ENCODE measurements at regions not wholly inside any gene's neighbourhood (a gene's known extent, or its start where the extent isn't known, plus 50 kb on each side); places are given as distances from the start of the nearest gene placed in this dataset.

GRCh38 chr9:28190981-28191380 is 617.7 kb upstream of the C9orf72 start:
- no peak for ATAC-seq
- Histone ChIP-seq H3K27me3 (ENCODE audit: control insufficient read depth in 1 of 2, insufficient read depth in 2 of 2, low read length in 2 of 2) (no peaks in the 10 kb centered on the region), H2AFZ (ENCODE audit: low read length) (no peak overlapping the region), H3K4me2 (ENCODE audit: low read depth, low read length) (no peak overlapping the region), H3K27ac (ENCODE audit: extremely low read length, insufficient read depth, low read length) (no peak overlapping the region), H4K20me1 (ENCODE audit: insufficient read depth, low read length) (no peaks in the 10 kb centered on the region), H3K79me2 (ENCODE audit: insufficient read depth, low read length) (no peaks in the 10 kb centered on the region), H3K4me3 (replicated peaks in 1 of 3; ENCODE audit: insufficient read depth in 1 of 3, low read depth in 2 of 3, low read length in 3 of 3) (no peak overlapping the region), H3K9ac (ENCODE audit: insufficient read depth, low read depth, low read length) (no peak overlapping the region), H3K36me3 (replicated peaks in 1 of 2; ENCODE audit: control insufficient read depth in 1 of 2, insufficient read depth in 2 of 2, low read length in 2 of 2) (no peaks in the 10 kb centered on the region), H3K4me1 (ENCODE audit: insufficient read depth, low read length) (no peaks in the 10 kb centered on the region), H3K9me3 (ENCODE audit: low read length) (no peaks in the 10 kb centered on the region)
- no peak for DNase-seq (ENCODE audit: low spot score)
- CTCF ChIA-PET (ENCODE audit: low intra/inter-chr PET ratio, low total read pairs) = no interaction called here
- no peak for FAIRE-seq
- intact Hi-C loops (cut with micrococcal nuclease; ENCODE audit: unreplicated experiment) = no loop called here
- no TSS peak for BruUV-seq (replicated peaks)
- TF ChIP-seq ZNF17 (CRISPR knock-in tag; IDR thresholded peaks at IDR 0.05) = no peak
- TF ChIP-seq ZNF776 (CRISPR knock-in tag; IDR thresholded peaks at IDR 0.05) = no peak
- TF ChIP-seq KDM5A (IDR thresholded peaks at IDR 0.05; ENCODE audit: borderline replicate concordance, low read length) = no peak
- no peak for TF ChIP-seq RNF2 (conservative IDR thresholded peaks at IDR 0.05; ENCODE audit: low read depth)
- no peak for TF ChIP-seq TARDBP (CRISPR knock-in tag; IDR thresholded peaks at IDR 0.05)
- TF ChIP-seq, protein P1, sequence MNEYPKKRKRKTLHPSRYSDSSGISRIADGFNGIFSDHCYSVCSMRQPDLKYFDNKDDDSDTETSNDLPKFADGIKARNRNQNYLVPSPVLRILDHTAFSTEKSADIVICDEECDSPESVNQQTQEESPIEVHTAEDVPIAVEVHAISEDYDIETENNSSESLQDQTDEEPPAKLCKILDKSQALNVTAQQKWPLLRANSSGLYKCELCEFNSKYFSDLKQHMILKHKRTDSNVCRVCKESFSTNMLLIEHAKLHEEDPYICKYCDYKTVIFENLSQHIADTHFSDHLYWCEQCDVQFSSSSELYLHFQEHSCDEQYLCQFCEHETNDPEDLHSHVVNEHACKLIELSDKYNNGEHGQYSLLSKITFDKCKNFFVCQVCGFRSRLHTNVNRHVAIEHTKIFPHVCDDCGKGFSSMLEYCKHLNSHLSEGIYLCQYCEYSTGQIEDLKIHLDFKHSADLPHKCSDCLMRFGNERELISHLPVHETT (CRISPR knock-in tag; conservative IDR thresholded peaks at IDR 0.05) = no peak
- no peak for TF ChIP-seq ZNF460 (CRISPR knock-in tag; IDR thresholded peaks at IDR 0.05; ENCODE audit: borderline replicate concordance)
- TF ChIP-seq ZNF557 (CRISPR knock-in tag; IDR thresholded peaks at IDR 0.05) = no peak
- TF ChIP-seq KLF12 (CRISPR knock-in tag; IDR thresholded peaks at IDR 0.05; ENCODE audit: borderline replicate concordance) = no peak
- no peak for TF ChIP-seq ZNF564 (CRISPR knock-in tag; IDR thresholded peaks at IDR 0.05)
- no peak for TF ChIP-seq ZSCAN20 (CRISPR knock-in tag; IDR thresholded peaks at IDR 0.05; ENCODE audit: borderline replicate concordance)
- no peak for TF ChIP-seq ZNF790 (CRISPR knock-in tag; IDR thresholded peaks at IDR 0.05; ENCODE audit: borderline replicate concordance)
- TF ChIP-seq, protein P2, sequence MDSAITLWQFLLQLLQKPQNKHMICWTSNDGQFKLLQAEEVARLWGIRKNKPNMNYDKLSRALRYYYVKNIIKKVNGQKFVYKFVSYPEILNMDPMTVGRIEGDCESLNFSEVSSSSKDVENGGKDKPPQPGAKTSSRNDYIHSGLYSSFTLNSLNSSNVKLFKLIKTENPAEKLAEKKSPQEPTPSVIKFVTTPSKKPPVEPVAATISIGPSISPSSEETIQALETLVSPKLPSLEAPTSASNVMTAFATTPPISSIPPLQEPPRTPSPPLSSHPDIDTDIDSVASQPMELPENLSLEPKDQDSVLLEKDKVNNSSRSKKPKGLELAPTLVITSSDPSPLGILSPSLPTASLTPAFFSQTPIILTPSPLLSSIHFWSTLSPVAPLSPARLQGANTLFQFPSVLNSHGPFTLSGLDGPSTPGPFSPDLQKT (CRISPR knock-in tag; IDR thresholded peaks at IDR 0.05; ENCODE audit: borderline replicate concordance) = no peak
- TF ChIP-seq, protein P3, sequence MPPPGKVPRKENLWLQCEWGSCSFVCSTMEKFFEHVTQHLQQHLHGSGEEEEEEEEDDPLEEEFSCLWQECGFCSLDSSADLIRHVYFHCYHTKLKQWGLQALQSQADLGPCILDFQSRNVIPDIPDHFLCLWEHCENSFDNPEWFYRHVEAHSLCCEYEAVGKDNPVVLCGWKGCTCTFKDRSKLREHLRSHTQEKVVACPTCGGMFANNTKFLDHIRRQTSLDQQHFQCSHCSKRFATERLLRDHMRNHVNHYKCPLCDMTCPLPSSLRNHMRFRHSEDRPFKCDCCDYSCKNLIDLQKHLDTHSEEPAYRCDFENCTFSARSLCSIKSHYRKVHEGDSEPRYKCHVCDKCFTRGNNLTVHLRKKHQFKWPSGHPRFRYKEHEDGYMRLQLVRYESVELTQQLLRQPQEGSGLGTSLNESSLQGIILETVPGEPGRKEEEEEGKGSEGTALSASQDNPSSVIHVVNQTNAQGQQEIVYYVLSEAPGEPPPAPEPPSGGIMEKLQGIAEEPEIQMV (CRISPR knock-in tag; IDR thresholded peaks at IDR 0.05; ENCODE audit: low read depth) = no peak
- TF ChIP-seq TIGD3 (CRISPR knock-in tag; IDR thresholded peaks at IDR 0.05; ENCODE audit: borderline replicate concordance) = no peak
- in situ Hi-C loops (cut with HindIII; ENCODE audit: extremely low pct_ligation_motif_present, low pct_unique_long_range_greater_than_20kb) = no loop called here
- WGBS (ENCODE audit: low lambda C conversion rate) = 1% methylated on average over 2 of the region's 2 CpGs
- POLR2A ChIA-PET = no interaction called here
